HEK293 (cell line): ENCODE measurements at regions not wholly inside any gene's neighbourhood (a gene's known extent, or its start where the extent isn't known, plus 50 kb on each side); places are given as distances from the start of the nearest gene placed in this dataset.
A peak's percentile ranks its signal among the peaks of the same experiment; 100 is the strongest.

Source experiments
- CTCF ChIA-PET: fragments of 350-600 bp; formaldehyde crosslinking; extraction: SDS; loops from one replicate; lab custom pipeline; 2021; ENCODE audit warnings: antibody characterized with exemption; lab: Yijun Ruan, JAX
- POLR2A ChIA-PET: fragments of 300-600 bp; formaldehyde crosslinking; extraction: SDS; loops from one replicate; lab custom pipeline; 2020; ENCODE audit warnings: antibody characterized with exemption, inconsistent platforms; lab: Yijun Ruan, JAX
- H3K27ac ChIP-seq: fragments of 200-500 bp; sonication (Bioruptor generic); 2 replicates; pipeline ENCODE4 v1.5.1; 2014; ENCODE audit warnings: low read depth, low read length, control low read depth, inconsistent platforms; ENCODE audit errors: extremely low read depth
- H3K36me3 ChIP-seq, 2 experiments: fragments of 200-500 bp in 1 of 2; sonication (Bioruptor generic) in 1 of 2; 1 replicate in 1 of 2; 2 replicates in 1 of 2; pipeline ENCODE4 v1.5.1; 2014 to 2017; ENCODE audit warnings: inconsistent platforms in 2 of 2, low read length in 2 of 2; ENCODE audit not compliant: control insufficient read depth in 2 of 2, insufficient read depth in 1 of 2
- H3K4me1 ChIP-seq: fragments of 200-500 bp; sonication (Bioruptor generic); 2 replicates; pipeline ENCODE4 v1.5.1; 2014; ENCODE audit warnings: mild to moderate bottlenecking, low read length, inconsistent platforms; ENCODE audit not compliant: control insufficient read depth, insufficient read depth
- H3K4me3 ChIP-seq: 2 replicates; pipeline ENCODE4 v1.5.1; 2011; ENCODE audit warnings: low read depth, mild to moderate bottlenecking, control low read depth, low read length, moderate library complexity
- H3K9me3 ChIP-seq: fragments of 200-500 bp; sonication (Bioruptor generic); 2 replicates; pipeline ENCODE4 v1.5.1; 2014; ENCODE audit warnings: low read depth, low read length, inconsistent platforms; ENCODE audit not compliant: control insufficient read depth, insufficient read depth
- GFI1B ChIP-seq: fragments of 450-650 bp; formaldehyde crosslinking; IDR thresholded peaks from 2 replicates; pipeline ENCODE4 v1.5.1; 2016; ENCODE audit warnings: missing biosample characterization, missing genetic modification characterization
- KLF1 ChIP-seq: fragments of 450-650 bp; formaldehyde crosslinking; IDR thresholded peaks from 2 replicates; pipeline ENCODE4 v1.5.1; 2016; ENCODE audit warnings: missing biosample characterization, missing genetic modification characterization
- KLF17 ChIP-seq: fragments of 450-650 bp; formaldehyde crosslinking; IDR thresholded peaks from 2 replicates; pipeline ENCODE4 v1.5.1; 2016; ENCODE audit warnings: missing biosample characterization, missing genetic modification characterization
- OSR2 ChIP-seq: fragments of 450-650 bp; formaldehyde crosslinking; IDR thresholded peaks from 2 replicates; pipeline ENCODE4 v1.5.1; 2016; ENCODE audit warnings: missing biosample characterization, missing genetic modification characterization
- PRDM1 ChIP-seq: fragments of 450-650 bp; formaldehyde crosslinking; IDR thresholded peaks from 2 replicates; pipeline ENCODE4; 2016; ENCODE audit warnings: missing biosample characterization, missing genetic modification characterization
- TCF7L2 ChIP-seq: IDR thresholded peaks from 2 replicates; pipeline ENCODE4 v1.6.1; 2011; ENCODE audit warnings: low read depth, mild to moderate bottlenecking, inconsistent platforms, low read length, moderate library complexity, borderline replicate concordance
- YY2 ChIP-seq: fragments of 450-650 bp; formaldehyde crosslinking; IDR thresholded peaks from 2 replicates; pipeline ENCODE4 v1.5.1; 2016; ENCODE audit warnings: missing biosample characterization, missing genetic modification characterization
- ZBTB1 ChIP-seq: fragments of 450-650 bp; formaldehyde crosslinking; IDR thresholded peaks from 2 replicates; pipeline ENCODE4 v1.5.1; 2016; ENCODE audit warnings: missing biosample characterization, missing genetic modification characterization
- ZBTB17 ChIP-seq: fragments of 450-650 bp; formaldehyde crosslinking; IDR thresholded peaks from 2 replicates; pipeline ENCODE4 v1.5.1; 2016; ENCODE audit warnings: missing biosample characterization, missing genetic modification characterization
- ZBTB20 ChIP-seq: fragments of 450-650 bp; formaldehyde crosslinking; IDR thresholded peaks from 2 replicates; pipeline ENCODE4 v1.5.1; 2016; ENCODE audit warnings: missing biosample characterization, missing genetic modification characterization
- ZBTB21 ChIP-seq: fragments of 450-650 bp; formaldehyde crosslinking; IDR thresholded peaks from 2 replicates; pipeline ENCODE4 v1.5.1; 2017; ENCODE audit warnings: missing biosample characterization, missing genetic modification characterization
- ZFP69B ChIP-seq: fragments of 450-650 bp; formaldehyde crosslinking; IDR thresholded peaks from 2 replicates; pipeline ENCODE4 v1.5.1; 2016; ENCODE audit warnings: missing biosample characterization, missing genetic modification characterization
- ZNF114 ChIP-seq: fragments of 450-650 bp; formaldehyde crosslinking; IDR thresholded peaks from 2 replicates; pipeline ENCODE4 v1.5.0; 2017; ENCODE audit warnings: missing biosample characterization, missing genetic modification characterization
- ZNF132 ChIP-seq: fragments of 450-650 bp; formaldehyde crosslinking; IDR thresholded peaks from 2 replicates; pipeline ENCODE4 v1.5.1; 2017; ENCODE audit warnings: missing biosample characterization, missing genetic modification characterization, borderline replicate concordance
- ZNF19 ChIP-seq: fragments of 450-650 bp; formaldehyde crosslinking; IDR thresholded peaks from 2 replicates; pipeline ENCODE4; 2016; ENCODE audit warnings: missing biosample characterization, missing genetic modification characterization, low read depth
- ZNF248 ChIP-seq: fragments of 450-650 bp; formaldehyde crosslinking; IDR thresholded peaks from 2 replicates; pipeline ENCODE4 v1.5.1; 2017; ENCODE audit warnings: missing biosample characterization, missing genetic modification characterization
- ZNF266 ChIP-seq: fragments of 450-650 bp; formaldehyde crosslinking; IDR thresholded peaks from 2 replicates; pipeline ENCODE4 v1.5.1; 2016; ENCODE audit warnings: missing biosample characterization, missing genetic modification characterization, low read depth
- ZNF302 ChIP-seq: fragments of 450-650 bp; formaldehyde crosslinking; IDR thresholded peaks from 2 replicates; pipeline ENCODE4 v1.5.1; 2016; ENCODE audit warnings: missing biosample characterization, missing genetic modification characterization, low read depth
- ZNF394 ChIP-seq: fragments of 450-650 bp; formaldehyde crosslinking; IDR thresholded peaks from 2 replicates; pipeline ENCODE4 v1.5.1; 2016; ENCODE audit warnings: missing biosample characterization, missing genetic modification characterization, mild to moderate bottlenecking, moderate library complexity, borderline replicate concordance
- ZNF558 ChIP-seq: fragments of 450-650 bp; formaldehyde crosslinking; IDR thresholded peaks from 2 replicates; pipeline ENCODE4 v1.5.1; 2016; ENCODE audit warnings: missing biosample characterization, missing genetic modification characterization
- ZNF560 ChIP-seq: fragments of 450-650 bp; formaldehyde crosslinking; IDR thresholded peaks from 2 replicates; pipeline ENCODE4 v1.5.1; 2017; ENCODE audit warnings: missing biosample characterization, missing genetic modification characterization, borderline replicate concordance
- ZNF624 ChIP-seq: fragments of 450-650 bp; formaldehyde crosslinking; IDR thresholded peaks from 2 replicates; pipeline ENCODE4 v1.5.1; 2017; ENCODE audit warnings: missing biosample characterization, missing genetic modification characterization
- ZNF654 ChIP-seq: fragments of 450-650 bp; formaldehyde crosslinking; IDR thresholded peaks from 2 replicates; pipeline ENCODE4 v1.5.1; 2016; ENCODE audit warnings: low read depth, missing biosample characterization, missing genetic modification characterization
- ZNF670 ChIP-seq: fragments of 450-650 bp; formaldehyde crosslinking; IDR thresholded peaks from 2 replicates; pipeline ENCODE4 v1.5.1; 2016; ENCODE audit warnings: missing biosample characterization, missing genetic modification characterization, low read depth
- ZNF707 ChIP-seq: fragments of 450-650 bp; formaldehyde crosslinking; IDR thresholded peaks from 2 replicates; pipeline ENCODE4 v1.5.1; 2016; ENCODE audit warnings: missing biosample characterization, missing genetic modification characterization
- ZNF776 ChIP-seq: fragments of 450-650 bp; formaldehyde crosslinking; IDR thresholded peaks from 2 replicates; pipeline ENCODE4 v1.5.0; 2017; ENCODE audit warnings: missing biosample characterization, missing genetic modification characterization, borderline replicate concordance
- ZSCAN16 ChIP-seq: fragments of 450-650 bp; formaldehyde crosslinking; IDR thresholded peaks from 2 replicates; pipeline ENCODE4 v1.5.1; 2016; ENCODE audit warnings: missing biosample characterization, missing genetic modification characterization
- ZSCAN4 ChIP-seq: fragments of 450-650 bp; formaldehyde crosslinking; IDR thresholded peaks from 2 replicates; pipeline ENCODE4 v1.5.1; 2017; ENCODE audit warnings: missing biosample characterization, missing genetic modification characterization
- TF ChIP-seq, protein P1 (sequence below): fragments of 450-650 bp; formaldehyde crosslinking; optimal IDR thresholded peaks from 2 replicates; pipeline ENCODE3; 2016; ENCODE audit warnings: missing biosample characterization, mild to moderate bottlenecking, missing genetic modification characterization
- TF ChIP-seq, protein P2 (sequence below): fragments of 450-650 bp; formaldehyde crosslinking; IDR thresholded peaks from 2 replicates; pipeline ENCODE4 v1.5.1; 2016; ENCODE audit warnings: missing biosample characterization, missing genetic modification characterization

DNA sequence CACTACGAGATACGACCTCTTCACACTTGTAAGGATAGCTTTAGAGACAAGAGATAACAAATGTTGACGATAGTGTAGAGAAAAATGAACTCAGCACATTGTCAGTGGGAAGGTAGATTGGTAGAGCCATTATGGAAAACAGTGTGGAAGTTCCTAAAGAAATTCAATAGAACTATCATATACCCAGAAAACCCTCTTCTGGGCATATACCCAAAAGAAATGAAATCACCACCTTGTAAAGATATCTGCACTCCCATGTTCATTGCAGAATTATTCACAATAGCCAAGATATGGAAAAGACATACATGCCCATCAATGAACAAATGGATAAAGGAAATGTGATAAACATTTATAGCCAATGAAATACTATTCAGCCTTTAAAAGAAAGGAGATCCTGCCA is 499.8 kb upstream of the TBX3 start:
- Histone ChIP-seq H3K9me3 (no peaks in the 10 kb centered on the region), H3K4me3 (no peak overlapping the region), H3K27ac (no peak overlapping the region), H3K36me3 (no peaks in the 10 kb centered on the region), H3K4me1 (no peaks in the 10 kb centered on the region)
- TF ChIP-seq ZSCAN4 (no peak), ZNF707 (no peak)
- ChIA-PET CTCF (interaction anchor here (0.7 kb wide), 1 partner anchor 28 kb away, joined by 3 read pairs; no protein-coding TSS in a partner anchor), POLR2A (no interaction called here)

- POLR2A ChIA-PET: no interaction called here
- CTCF ChIA-PET: no interaction called here
- H3K27ac ChIP-seq: no peak overlapping the region
- H3K4me1 ChIP-seq: no peaks in the 10 kb centered on the region
- no peak overlapping the region for H3K4me3 ChIP-seq
- H3K9me3 ChIP-seq: no peaks in the 10 kb centered on the region
- H3K36me3 ChIP-seq: no peaks in the 10 kb centered on the region
- TF ChIP-seq ZFP69B (tag by site-specific recombination) (no peak), ZNF266 (tag by site-specific recombination) (no peak), PRDM1 (tag by site-specific recombination) (no peak), ZNF776 (peak; percentile 62; the same call in 1 of the 2 replicates), ZNF654 (no peak), ZNF114 (tag by site-specific recombination) (0 out of 2 replicates have a peak, but pooled peaks have one; percentile 42), TCF7L2 (no peak), ZNF19 (no peak), ZBTB1 (no peak), ZNF558 (tag by site-specific recombination) (no peak), ZNF624 (no peak), ZNF394 (tag by site-specific recombination) (no peak), ZBTB21 (no peak), ZSCAN4 (no peak), OSR2 (no peak), KLF17 (tag by site-specific recombination) (no peak), ZNF560 (no peak), YY2 (peak; percentile 13; the same call in 1 of the 2 replicates), ZNF132 (tag by site-specific recombination) (no peak), GFI1B (no peak), ZNF302 (tag by site-specific recombination) (no peak), ZSCAN16 (tag by site-specific recombination) (no peak), ZNF248 (tag by site-specific recombination) (peak; percentile 66; the same call in 1 of the 2 replicates), ZBTB17 (tag by site-specific recombination) (no peak), ZBTB20 (tag by site-specific recombination) (no peak), ZNF670 (no peak), KLF1 (tag by site-specific recombination) (no peak)
- TF ChIP-seq, protein P1, sequence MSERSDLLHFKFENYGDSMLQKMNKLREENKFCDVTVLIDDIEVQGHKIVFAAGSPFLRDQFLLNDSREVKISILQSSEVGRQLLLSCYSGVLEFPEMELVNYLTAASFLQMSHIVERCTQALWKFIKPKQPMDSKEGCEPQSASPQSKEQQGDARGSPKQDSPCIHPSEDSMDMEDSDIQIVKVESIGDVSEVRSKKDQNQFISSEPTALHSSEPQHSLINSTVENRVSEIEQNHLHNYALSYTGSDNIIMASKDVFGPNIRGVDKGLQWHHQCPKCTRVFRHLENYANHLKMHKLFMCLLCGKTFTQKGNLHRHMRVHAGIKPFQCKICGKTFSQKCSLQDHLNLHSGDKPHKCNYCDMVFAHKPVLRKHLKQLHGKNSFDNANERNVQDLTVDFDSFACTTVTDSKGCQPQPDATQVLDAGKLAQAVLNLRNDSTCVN: peak; percentile 17
- TF ChIP-seq, protein P2, sequence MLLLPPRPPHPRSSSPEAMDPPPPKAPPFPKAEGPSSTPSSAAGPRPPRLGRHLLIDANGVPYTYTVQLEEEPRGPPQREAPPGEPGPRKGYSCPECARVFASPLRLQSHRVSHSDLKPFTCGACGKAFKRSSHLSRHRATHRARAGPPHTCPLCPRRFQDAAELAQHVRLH (tag by site-specific recombination): peak; percentile 57; the same call in 1 of the 2 replicates
Observed at GRCh38 chr12:115177899-115178298, 493.9 kb upstream of the TBX3 start.
